Urothelium cell line (cell line): ENCODE measurements at regions not wholly inside any gene's neighbourhood (a gene's known extent, or its start where the extent isn't known, plus 50 kb on each side); places are given as distances from the start of the nearest gene placed in this dataset.

Experiments used
- DNase-seq: peaks from one replicate; pipeline ENCODE4 v3.0.0; 2011; ENCODE audit warnings: low spot score, mixed read lengths
- FAIRE-seq: peaks from 2 replicates; lab custom pipeline; 2011; peaks lifted over from hg19 to GRCh38; lab: Jason Lieb, UNC

DNA sequence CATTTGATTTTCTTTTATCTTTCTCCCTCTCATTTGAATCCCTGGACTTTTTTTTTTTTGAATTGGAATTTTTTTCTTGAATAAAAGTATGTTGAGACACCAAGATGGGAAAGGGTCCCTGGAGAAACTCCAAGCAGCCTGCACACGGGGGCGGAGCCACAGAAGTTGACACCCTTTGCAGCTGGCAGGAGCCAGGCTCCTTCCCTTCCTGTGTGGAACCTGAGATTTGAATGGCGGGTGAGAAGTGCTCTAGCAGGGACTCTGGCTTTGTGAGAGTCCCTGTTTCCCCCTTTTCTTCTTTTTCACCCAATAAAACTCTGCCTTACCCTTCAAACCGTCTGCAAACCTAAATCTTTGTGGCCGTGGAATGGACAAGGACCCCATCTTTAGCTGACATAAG, 1381.0 kb upstream of the MIR17HG start:
- DNase-seq (no peak), FAIRE-seq (no peak)

DNA sequence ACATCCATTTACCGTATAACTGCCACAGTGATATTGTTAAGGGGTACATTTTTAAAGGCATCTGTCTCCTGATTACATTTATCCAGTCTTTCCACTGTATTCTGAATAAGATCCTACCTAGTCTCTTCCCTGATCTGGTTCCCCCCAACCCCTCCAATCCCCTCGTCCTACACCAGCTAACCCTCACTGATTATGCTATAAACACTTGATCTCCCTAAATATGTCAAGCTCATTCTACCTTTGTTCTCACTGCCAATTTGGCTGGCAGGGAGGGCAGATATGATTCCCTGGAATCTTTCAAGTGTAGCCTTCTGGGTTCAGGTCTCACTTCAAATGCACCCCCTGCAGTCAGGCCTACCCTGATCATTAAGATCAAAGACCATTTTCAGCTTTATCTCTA, 1379.8 kb upstream of the MIR17HG start:
- no peak for DNase-seq
- FAIRE-seq: no peak

DNA sequence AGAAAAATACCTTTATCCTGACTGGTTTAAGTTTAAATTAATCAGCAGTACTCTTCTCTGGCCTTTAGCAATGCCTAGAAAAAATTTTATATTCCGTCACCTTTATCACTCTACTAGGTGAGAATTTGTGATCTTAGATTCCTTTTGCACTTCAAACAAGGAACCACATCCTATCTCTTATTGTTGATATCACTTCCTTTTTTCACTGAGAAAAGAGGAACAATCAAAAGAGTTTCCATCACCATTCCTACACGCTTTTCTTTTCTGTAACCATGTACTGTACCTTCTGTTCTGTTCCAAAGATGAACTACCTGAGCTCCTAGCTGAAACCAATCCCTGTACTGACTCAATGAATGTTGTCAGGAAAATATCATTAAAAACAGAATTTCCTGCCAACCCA, 1379.0 kb upstream of the MIR17HG start:
- FAIRE-seq (no peak), DNase-seq (no peak)

DNA sequence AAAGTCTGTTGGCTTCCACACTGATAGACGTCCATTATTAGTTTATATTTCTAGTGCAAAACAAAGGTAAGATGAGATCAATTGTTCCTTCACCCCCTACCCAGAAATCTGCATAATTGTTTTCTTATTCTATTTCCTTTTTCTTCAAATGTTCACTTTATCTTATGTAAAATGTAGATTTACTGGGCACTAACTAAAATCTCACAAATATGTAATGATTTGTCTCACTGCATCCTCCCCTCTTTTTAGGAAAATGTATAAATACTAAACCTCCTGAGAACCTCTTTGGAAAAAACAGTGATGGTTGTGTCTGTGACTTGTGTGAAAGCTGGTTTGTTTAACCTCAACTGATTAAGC, 1377.2 kb upstream of the MIR17HG start:
- no peak for DNase-seq
- no peak for FAIRE-seq

DNA sequence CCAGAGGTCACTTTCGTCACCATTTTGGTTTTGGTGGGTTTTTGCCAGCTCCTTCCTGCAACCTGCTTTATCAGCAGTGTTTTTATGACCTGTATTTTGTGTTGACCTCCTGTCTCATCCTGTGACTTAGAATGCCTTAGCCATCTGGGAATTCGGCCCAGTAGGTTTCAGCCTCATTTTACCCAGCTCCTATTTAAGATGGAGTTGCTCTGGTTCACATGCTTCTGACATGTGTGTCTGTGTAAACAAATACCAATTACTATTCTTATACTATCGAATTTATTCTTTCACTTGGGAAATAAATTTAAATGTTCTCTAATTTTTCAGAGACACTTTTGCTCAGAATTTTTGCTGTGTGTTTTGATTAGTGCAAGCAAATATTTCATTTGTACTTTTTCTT, 1370.3 kb upstream of the MIR17HG start:
- no peak for DNase-seq
- no peak for FAIRE-seq

DNA sequence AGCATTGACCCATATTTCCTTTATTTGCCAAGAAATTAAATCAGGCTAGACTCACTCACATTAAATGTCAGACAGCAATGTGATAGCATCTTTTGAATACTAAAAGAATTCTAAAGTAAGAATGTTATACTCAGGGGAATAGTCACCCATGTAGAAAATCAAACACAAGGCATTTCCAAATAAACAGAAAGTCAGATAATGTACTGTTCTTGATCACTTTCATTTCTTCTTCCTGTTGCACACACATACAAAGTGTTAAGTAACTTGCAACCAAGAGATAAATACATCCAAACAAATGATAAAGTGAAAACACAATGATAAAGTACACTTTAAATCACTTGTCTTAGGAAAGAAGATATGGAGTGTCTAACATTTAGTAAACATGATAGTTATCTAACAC, 1366.6 kb upstream of the MIR17HG start:
- FAIRE-seq (no peak), DNase-seq (no peak)

DNA sequence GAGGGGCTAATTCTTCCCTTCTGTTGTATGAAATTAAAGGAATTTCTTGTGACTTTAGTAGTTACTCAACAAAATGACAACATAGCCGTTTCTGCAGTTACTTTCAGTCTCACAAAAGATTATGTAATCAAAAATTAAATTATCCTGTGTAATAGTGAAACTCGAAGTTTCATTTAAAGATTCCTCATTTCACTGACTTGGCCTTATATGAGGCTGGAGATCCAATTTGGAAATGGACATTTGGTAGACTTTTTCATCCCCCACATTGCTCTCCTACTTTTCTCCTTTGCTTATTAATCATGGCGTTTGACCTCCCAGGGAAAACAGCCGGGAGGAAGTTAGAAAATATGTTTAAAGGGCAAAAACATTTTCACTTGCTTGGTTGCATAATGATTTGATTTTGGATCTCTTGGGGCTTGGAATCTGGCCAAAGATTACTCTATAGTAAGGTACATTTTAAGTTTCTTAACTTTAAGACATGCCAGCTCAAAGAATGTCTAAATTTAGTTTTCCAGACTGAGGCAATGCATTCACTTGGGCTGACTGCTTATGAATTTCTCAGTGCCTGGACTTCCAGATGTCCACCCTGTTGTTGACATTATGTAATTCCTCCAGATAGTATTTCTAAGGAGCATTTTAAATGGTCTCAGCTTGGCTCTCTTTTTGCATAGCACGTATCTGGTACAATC, 1364.9 kb upstream of the MIR17HG start:
- no peak for FAIRE-seq
- no peak for DNase-seq

DNA sequence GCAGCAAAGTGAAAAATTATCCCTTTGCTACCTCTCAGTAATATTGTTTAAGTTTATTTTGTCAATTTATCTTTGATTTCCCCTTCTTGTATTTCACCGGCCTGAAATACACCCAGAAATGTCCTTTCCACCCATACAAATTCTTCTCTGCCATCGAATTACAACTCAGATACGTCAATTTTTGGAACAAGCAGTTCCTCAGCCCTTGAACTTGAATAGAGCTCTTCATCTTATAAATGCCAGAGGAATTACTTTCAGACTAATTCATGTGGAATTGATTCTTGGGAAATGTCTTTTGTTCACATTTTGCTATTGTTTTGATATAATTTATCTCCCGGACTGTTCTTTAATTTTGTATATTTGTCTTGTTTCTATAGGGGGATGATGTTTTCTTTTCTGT, 1359.3 kb upstream of the MIR17HG start:
- FAIRE-seq: no peak

DNA sequence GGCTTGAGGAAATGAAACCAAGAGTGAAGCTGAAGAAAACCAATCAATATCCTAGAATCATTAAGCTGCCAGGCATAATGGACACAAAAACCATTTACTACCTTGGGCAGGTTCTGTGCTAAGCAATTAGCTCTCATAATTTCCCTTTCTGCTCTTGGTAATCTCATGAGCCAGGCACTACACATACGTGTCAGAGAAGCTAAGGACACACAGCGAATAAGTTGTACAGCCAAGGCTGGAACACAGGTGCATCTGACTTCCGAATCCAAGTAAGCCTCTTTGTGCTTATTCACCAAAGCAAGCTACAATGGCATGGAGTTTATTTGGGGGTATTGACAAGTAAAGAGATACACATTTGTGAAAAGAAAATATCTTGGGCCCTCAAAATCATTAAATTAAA, 1343.9 kb upstream of the MIR17HG start:
- DNase-seq (no peak), FAIRE-seq (no peak)

More for the DNA sequence above, 1359.3 kb upstream of the MIR17HG start:
- DNase-seq: no peak

DNA sequence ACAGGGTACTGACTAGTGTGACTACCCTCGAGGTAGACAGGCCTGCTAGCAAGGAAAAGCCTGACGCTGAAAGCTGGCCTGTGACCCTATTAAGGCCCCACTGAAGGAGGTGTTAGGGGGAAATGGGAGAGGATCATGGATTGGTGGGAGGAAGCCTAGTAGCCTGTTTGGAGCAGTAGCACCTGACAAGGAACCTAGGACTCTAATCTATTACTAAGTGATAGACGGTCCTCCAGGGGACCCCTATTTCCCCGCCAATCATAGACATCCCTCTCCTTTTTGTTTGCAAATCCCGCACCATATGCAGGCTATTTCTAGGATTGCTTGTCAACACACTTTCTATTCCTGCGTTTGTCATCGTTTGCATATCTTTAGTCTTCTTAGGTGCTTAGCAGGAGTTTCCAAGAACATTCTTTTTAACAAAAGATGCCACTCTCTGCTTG, 1338.8 kb upstream of the MIR17HG start:
- DNase-seq: no peak
- no peak for FAIRE-seq

DNA sequence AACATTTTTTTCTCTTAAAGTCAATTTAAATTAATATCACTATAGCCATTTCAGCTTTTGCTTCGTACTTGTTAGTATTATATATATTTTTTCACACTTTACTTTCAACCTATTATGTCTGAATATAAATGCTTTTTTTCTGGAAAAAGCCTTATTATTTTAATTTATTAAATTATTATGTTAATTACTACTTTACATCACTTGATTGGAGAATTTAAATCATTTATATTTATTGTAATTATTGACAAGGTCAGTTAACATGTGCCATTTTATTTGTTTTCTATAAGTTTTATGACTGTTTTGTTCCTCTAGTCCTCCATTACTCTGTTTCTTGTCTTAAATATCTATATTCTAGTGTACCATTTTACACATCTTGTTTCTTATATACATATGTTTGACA, 1333.4 kb upstream of the MIR17HG start:
- FAIRE-seq (no peak), DNase-seq (no peak)

DNA sequence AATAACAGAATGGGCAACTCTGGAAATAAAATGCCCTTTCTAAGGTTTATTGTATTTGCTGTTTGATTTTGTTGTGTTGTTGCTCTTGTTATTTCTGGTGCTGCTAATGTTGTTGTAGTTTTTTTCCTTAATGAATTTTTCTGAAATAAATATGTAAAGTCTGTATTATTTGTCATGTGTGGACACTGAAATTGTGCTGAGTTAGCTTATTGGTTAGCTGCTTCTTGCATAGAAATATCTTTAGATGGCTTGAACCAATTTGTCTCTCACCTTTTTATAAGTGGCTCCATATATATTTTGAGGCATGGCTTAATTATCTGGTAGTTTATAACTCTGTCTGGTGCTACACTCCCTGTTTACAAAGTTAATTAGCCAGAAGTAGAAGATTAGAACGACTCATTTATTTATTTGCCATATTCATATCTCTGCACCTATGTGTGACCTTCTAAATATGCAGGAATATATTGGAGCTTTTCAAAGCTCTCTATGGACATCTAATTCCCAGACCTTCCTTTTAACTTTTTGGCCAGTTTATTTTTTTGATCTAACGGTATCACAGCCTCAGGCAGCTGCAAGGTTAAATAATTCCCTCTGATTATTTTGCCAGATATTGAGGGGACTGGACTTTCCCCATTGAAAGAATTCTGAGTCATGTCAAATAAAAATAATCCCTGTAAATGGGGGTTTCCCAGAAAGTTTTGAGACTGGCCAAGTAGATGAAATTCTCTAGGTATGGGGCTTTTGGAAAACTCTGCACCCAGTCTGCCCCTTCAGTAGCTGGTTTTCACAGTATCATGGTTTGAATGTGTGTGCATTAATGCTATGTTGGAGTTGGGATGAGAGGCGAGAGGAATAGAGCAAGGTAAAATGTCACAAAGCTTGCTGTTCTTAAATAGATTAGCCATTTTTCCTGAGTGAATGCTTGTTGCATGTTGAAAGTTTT, 1331.7 kb upstream of the MIR17HG start:
- FAIRE-seq (no peak), DNase-seq (no peak)

DNA sequence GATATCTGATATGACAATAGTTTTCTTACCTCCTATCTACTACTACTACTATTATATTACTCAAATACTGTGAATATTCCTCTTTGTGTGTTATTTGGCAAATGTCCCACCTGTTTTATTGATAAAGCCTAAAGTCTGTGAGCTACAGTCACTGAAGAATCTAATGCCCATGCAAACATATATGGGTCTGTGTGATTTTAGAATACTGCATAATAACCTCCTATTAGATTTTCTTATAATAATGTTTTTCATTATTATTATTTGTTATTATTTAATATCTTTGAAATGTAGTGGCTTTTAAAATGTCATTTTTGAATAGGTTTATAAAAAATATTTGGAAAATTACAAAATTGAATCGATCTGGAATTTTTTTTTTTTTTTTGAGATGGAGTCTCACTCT, 1330.8 kb upstream of the MIR17HG start:
- DNase-seq (no peak), FAIRE-seq (no peak)

DNA sequence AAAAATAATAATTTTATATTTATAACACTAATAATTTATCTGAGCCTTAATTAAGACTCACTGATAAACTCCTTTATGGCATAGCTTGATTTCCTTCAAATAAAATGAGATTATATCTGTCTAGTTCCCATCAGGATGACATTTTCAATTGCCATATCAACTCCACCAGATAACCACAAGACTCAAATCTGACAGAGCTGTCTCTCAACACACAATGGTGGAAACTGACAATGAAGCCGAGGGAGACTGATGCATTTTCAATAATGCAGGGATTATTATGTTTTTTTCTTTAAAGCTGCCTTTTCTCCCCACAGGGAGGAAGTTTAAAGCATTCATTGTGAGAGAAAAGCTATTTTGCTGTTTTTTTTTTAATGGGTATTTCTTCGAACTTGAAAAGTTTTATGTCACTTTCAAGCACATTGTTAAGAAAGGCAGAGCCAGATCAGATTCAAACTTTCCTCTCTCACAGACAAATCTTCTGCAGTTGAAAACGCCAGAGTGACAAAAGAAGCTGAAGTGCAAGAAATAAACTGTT, 1326.9 kb upstream of the MIR17HG start:
- FAIRE-seq: no peak

DNA sequence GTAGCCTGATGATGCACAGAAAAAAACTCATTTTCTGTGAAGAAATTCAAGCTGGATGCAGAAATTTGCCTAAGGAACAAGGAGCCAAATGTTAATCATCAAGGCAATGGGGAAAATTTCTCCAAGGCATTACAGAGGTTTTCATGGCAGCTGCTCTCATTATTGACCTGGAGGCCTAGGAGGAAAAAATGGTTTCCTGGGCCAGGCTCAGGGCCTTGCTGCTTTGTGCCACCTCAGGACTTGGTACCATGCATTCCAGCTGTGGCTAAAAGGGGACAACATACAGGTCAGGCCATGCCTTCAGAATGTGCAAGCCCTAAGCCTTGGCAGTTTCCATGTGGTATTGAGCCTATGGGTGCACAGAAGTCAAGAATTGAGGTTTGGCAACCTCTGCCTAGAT, 1320.1 kb upstream of the MIR17HG start:
- no peak for DNase-seq
- no peak for FAIRE-seq

More for the DNA sequence above, 1326.9 kb upstream of the MIR17HG start:
- DNase-seq: no peak

DNA sequence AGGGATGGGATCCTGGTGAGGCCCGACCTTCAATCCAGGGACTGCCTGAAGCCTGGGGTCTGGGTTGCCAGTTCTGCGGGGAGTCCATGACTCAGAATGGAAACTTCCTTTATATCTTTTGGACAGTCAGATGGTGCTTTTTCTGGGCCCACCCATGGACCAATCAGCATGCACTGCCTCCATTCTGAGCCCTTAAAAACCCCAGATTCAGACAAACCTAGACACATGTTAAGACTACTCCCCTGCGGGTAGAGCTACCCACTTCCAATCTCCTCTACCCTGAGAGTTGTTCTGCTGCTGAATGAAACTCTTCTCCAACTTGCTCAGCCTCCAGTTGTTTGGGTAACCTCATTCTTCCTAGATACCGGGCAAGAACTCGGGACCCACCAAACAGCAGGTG, 1315.2 kb upstream of the MIR17HG start:
- DNase-seq: no peak
- FAIRE-seq: no peak

DNA sequence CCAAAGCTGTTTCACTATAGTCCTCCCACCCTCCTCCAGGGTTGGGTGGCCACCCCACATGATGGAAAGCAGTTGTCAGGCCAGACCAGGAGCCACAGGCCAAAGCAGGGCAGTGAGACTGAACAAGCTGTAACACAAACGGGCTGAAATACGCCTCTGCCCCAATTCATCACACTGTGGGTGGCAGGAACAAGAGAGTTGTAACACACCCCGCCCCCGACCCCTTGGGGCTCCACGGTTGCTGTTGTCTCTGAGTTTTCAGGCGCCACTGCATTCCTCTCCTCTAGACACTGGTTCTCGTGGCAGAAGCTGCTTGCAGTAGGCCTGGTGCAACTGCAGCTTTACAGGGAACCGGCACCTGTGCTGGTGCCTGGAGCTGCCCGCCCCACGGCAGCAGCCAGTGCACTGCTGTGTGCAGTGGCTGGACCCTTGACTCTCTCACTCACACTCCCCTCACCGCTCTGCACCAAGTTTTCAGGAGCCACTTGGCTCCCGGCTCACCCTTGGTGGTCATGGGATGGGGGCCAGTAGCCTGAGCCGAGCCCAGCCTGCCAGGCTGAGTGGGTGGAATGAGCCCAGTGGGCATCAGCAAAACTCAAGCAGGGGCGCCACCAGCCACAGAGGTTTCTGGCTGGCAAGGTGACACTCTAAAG, 1314.5 kb upstream of the MIR17HG start:
- no peak for FAIRE-seq

DNA sequence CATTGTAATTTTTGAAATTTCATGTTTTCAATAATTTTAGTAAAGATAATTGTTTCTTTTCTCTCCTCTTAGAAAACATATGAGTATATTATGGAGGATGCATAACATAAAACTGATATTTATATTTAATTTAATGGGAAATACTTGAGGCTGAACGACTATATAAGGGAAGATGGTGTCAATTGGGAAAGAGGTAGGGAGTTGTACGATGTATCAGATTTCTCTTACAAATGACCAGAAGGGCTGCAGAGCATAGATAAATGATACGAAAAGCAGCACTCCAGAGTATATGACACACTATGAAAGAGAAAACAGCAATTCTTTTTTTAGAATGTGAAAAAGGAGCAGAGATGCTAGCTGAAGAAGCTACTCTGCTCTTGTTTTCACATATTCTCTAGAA, 1308.0 kb upstream of the MIR17HG start:
- DNase-seq (no peak), FAIRE-seq (no peak)

More for the DNA sequence above, 1314.5 kb upstream of the MIR17HG start:
- DNase-seq: no peak

DNA sequence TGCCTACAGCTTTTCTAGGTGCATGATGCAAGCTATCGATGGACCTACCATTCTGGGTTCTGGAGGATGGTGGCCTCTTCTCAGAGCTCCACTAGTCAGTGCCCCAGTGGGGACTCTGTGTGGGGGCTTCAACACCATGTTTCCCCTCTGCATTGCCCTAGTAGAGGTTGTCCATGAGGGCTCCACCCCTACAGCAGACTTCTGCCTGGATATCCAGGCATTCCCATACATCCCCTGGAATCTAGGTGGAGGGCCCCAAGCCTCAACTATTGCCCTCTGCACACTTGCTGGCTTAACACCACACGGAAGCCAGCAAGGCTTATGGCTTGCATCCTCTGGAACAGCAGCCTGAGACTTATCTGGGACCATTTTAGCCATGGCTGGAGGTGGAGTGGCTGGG, 1299.9 kb upstream of the MIR17HG start:
- DNase-seq (no peak), FAIRE-seq (no peak)

DNA sequence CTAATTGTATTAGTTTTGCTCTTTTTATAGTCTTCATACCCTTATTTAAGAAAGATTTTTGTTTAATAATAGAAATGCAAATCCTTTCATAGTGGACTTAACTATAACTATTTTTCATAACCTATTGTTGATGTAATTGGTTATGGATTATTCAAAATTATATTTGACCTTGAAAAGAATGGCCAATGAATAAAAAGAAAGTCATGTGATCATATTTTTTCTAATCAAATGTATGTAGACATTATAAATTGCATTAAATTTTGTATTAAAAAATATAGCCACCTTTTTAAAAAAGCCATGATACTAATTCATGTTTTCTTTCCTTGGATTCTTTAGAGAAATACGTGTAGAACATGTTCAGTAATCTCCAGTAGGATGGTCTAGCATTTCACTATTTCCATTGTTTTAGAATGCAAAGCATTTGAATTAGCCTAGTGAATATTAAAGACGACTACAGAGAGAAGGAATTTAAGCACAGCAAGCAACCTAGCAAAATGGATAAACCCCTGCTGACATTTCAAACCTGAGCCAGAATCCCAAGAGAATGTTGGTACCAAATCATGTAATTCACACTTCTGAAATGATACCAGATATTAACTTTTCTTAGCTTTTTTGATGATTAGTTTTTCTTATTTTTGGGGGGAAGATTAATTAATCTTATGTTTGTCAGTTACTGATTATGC, 1297.4 kb upstream of the MIR17HG start:
- DNase-seq (no peak), FAIRE-seq (no peak)

DNA sequence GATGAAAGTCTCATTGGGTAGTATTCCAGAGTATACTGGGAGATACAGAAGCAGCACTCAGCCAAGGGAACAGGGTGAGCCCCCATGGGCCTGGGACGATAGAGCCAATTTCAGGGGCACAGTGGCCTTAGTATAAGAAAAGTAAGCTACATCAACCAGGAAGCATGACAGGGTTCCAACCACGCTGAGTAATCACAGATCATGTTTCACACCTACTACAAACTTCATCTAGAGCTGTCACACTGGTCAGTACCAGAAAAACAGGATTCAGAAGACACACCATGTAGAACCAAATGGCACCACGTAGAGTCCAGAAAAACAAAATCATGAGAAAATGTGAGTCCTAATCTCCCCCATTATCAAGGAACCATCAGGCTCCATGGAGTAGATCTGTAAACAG, 1292.4 kb upstream of the MIR17HG start:
- no peak for FAIRE-seq
- DNase-seq: no peak
